GM23338 (cell line): ENCODE measurements at regions not wholly inside any gene's neighbourhood (a gene's known extent, or its start where the extent isn't known, plus 50 kb on each side); places are given as distances from the start of the nearest gene placed in this dataset.

Experiments used
- ATAC-seq: fragments of 200-7000 bp; cut with Tn5 transposase; 3 replicates; pipeline ENCODE4 v1.9.1; 2020
- DNase-seq: peaks from one replicate; pipeline ENCODE4 v3.0.0-alpha.2; 2015; ENCODE audit warnings: low spot score
- H2AFZ ChIP-seq: fragments of 200-600 bp; sonication (generic); 2 replicates; pipeline ENCODE4 v1.8.0; 2016; ENCODE audit warnings: antibody characterized with exemption, mild to moderate bottlenecking, moderate library complexity
- H3F3A ChIP-seq: fragments of 200-600 bp; sonication (generic); replicated peaks from 2 replicates; pipeline ENCODE4 v1.8.0; 2017; ENCODE audit warnings: antibody characterized with exemption, mixed run types, low read depth
- H3K27ac ChIP-seq: fragments of 200-600 bp; sonication (generic); 2 replicates; pipeline ENCODE4 v1.6.1; 2016; ENCODE audit warnings: low read depth
- H3K27me3 ChIP-seq: fragments of 200-600 bp; sonication (generic); 2 replicates; pipeline ENCODE4 v1.8.0; 2016; ENCODE audit warnings: mild to moderate bottlenecking, mixed run types, moderate library complexity; ENCODE audit not compliant: insufficient read depth
- H3K36me3 ChIP-seq: fragments of 200-600 bp; sonication (generic); 2 replicates; pipeline ENCODE4 v1.8.0; 2016; ENCODE audit warnings: mild to moderate bottlenecking; ENCODE audit not compliant: insufficient read depth
- H3K4me1 ChIP-seq: fragments of 200-600 bp; sonication (generic); 2 replicates; pipeline ENCODE4 v1.8.0; 2016; ENCODE audit warnings: mild to moderate bottlenecking, moderate library complexity; ENCODE audit not compliant: insufficient read depth
- H3K4me2 ChIP-seq: fragments of 200-600 bp; sonication (generic); 2 replicates; pipeline ENCODE4 v1.7.1; 2017; ENCODE audit warnings: mixed run types
- H3K4me3 ChIP-seq: fragments of 200-600 bp; sonication (generic); 2 replicates; pipeline ENCODE4 v1.6.1; 2016; ENCODE audit warnings: mixed run types
- H3K79me2 ChIP-seq: fragments of 200-600 bp; sonication (generic); replicated peaks from 2 replicates; pipeline ENCODE4 v1.8.0; 2017; ENCODE audit warnings: mild to moderate bottlenecking; ENCODE audit not compliant: insufficient read depth
- H3K9me2 ChIP-seq: fragments of 200-600 bp; sonication (generic); 2 replicates; pipeline ENCODE4 v1.8.0; 2017; ENCODE audit not compliant: insufficient read depth
- H4K20me1 ChIP-seq: fragments of 200-600 bp; sonication (generic); replicated peaks from 2 replicates; pipeline ENCODE4 v1.8.0; 2017; ENCODE audit warnings: mild to moderate bottlenecking; ENCODE audit not compliant: insufficient read depth
- H3K27ac Mint-ChIP-seq: 2 replicates; pipeline ENCODE4 v1.8.0; 2020; ENCODE audit warnings: inconsistent platforms, mild to moderate bottlenecking, moderate library complexity, mixed read lengths
- H3K27me3 Mint-ChIP-seq: 3 replicates; pipeline ENCODE4 v1.8.0; 2022; ENCODE audit warnings: low read depth, mild to moderate bottlenecking, moderate library complexity, mixed read lengths, inconsistent platforms; ENCODE audit not compliant: insufficient read depth, poor library complexity
- H3K36me3 Mint-ChIP-seq: 3 replicates; pipeline ENCODE4 v1.8.0; 2021; ENCODE audit warnings: low read depth, mild to moderate bottlenecking, inconsistent platforms, moderate library complexity, mixed read lengths
- H3K4me1 Mint-ChIP-seq: 3 replicates; pipeline ENCODE4 v1.8.0; 2020; ENCODE audit warnings: mild to moderate bottlenecking, inconsistent platforms, mixed read lengths
- H3K4me3 Mint-ChIP-seq: 3 replicates; pipeline ENCODE4 v1.8.0; 2021; ENCODE audit warnings: moderate library complexity, mild to moderate bottlenecking, inconsistent platforms, mixed read lengths
- H3K9me3 Mint-ChIP-seq: 3 replicates; pipeline ENCODE4 v1.8.0; 2020; ENCODE audit warnings: moderate library complexity, mild to moderate bottlenecking, inconsistent platforms, mixed read lengths
- EZH2 ChIP-seq: fragments of 200-600 bp; sonication (generic); IDR thresholded peaks from one replicate; pipeline ENCODE4 v1.8.0; 2017; ENCODE audit warnings: antibody characterized with exemption, mild to moderate bottlenecking, low read depth; ENCODE audit not compliant: unreplicated experiment
- EZH2phosphoT487 ChIP-seq: fragments of 200-600 bp; sonication (generic); IDR thresholded peaks from one replicate; pipeline ENCODE4 v1.8.1; 2018; ENCODE audit warnings: antibody characterized with exemption; ENCODE audit not compliant: unreplicated experiment
- POLR2AphosphoS5 ChIP-seq: IDR thresholded peaks from 2 replicates; pipeline ENCODE4 v1.6.1; 2016; ENCODE audit warnings: antibody characterized with exemption, low read depth
- ZNF331 ChIP-seq: fragments of 250-450 bp; sonication (Bioruptor Pico); IDR thresholded peaks from 2 replicates; pipeline ENCODE4 v1.5.0; 2020; ENCODE audit warnings: low read depth, mild to moderate bottlenecking, moderate library complexity
- TF ChIP-seq, protein P1 (sequence below): fragments of 250-450 bp; sonication (Bioruptor Pico); IDR thresholded peaks from 2 replicates; pipeline ENCODE4 v1.5.0; 2020; ENCODE audit warnings: mild to moderate bottlenecking, moderate library complexity
- TF ChIP-seq, protein P2 (sequence below): IDR thresholded peaks from one replicate; pipeline ENCODE4 v1.6.1; 2018; ENCODE audit warnings: antibody characterized with exemption; ENCODE audit not compliant: unreplicated experiment

DNA sequence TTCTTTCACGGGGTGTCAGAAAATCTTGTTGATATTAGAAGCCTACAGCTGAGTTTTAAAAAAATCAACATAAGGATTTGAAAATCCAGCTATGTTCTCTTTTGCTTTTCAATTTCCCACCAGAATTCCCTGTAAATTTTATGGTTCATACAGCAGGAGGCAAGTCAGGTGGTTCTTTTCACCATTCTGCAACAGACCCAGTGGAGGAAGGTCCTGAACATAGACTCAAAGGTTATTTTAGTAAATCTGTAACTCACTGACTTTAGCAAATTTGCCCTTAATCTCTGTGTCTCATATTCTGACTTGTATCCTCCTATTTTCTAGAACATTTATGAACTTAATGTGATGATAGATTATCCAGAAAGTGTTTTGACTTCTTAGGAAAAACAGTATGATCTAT, 235.4 kb upstream of the E2F7 start (continued):
- TF ChIP-seq, protein P1, sequence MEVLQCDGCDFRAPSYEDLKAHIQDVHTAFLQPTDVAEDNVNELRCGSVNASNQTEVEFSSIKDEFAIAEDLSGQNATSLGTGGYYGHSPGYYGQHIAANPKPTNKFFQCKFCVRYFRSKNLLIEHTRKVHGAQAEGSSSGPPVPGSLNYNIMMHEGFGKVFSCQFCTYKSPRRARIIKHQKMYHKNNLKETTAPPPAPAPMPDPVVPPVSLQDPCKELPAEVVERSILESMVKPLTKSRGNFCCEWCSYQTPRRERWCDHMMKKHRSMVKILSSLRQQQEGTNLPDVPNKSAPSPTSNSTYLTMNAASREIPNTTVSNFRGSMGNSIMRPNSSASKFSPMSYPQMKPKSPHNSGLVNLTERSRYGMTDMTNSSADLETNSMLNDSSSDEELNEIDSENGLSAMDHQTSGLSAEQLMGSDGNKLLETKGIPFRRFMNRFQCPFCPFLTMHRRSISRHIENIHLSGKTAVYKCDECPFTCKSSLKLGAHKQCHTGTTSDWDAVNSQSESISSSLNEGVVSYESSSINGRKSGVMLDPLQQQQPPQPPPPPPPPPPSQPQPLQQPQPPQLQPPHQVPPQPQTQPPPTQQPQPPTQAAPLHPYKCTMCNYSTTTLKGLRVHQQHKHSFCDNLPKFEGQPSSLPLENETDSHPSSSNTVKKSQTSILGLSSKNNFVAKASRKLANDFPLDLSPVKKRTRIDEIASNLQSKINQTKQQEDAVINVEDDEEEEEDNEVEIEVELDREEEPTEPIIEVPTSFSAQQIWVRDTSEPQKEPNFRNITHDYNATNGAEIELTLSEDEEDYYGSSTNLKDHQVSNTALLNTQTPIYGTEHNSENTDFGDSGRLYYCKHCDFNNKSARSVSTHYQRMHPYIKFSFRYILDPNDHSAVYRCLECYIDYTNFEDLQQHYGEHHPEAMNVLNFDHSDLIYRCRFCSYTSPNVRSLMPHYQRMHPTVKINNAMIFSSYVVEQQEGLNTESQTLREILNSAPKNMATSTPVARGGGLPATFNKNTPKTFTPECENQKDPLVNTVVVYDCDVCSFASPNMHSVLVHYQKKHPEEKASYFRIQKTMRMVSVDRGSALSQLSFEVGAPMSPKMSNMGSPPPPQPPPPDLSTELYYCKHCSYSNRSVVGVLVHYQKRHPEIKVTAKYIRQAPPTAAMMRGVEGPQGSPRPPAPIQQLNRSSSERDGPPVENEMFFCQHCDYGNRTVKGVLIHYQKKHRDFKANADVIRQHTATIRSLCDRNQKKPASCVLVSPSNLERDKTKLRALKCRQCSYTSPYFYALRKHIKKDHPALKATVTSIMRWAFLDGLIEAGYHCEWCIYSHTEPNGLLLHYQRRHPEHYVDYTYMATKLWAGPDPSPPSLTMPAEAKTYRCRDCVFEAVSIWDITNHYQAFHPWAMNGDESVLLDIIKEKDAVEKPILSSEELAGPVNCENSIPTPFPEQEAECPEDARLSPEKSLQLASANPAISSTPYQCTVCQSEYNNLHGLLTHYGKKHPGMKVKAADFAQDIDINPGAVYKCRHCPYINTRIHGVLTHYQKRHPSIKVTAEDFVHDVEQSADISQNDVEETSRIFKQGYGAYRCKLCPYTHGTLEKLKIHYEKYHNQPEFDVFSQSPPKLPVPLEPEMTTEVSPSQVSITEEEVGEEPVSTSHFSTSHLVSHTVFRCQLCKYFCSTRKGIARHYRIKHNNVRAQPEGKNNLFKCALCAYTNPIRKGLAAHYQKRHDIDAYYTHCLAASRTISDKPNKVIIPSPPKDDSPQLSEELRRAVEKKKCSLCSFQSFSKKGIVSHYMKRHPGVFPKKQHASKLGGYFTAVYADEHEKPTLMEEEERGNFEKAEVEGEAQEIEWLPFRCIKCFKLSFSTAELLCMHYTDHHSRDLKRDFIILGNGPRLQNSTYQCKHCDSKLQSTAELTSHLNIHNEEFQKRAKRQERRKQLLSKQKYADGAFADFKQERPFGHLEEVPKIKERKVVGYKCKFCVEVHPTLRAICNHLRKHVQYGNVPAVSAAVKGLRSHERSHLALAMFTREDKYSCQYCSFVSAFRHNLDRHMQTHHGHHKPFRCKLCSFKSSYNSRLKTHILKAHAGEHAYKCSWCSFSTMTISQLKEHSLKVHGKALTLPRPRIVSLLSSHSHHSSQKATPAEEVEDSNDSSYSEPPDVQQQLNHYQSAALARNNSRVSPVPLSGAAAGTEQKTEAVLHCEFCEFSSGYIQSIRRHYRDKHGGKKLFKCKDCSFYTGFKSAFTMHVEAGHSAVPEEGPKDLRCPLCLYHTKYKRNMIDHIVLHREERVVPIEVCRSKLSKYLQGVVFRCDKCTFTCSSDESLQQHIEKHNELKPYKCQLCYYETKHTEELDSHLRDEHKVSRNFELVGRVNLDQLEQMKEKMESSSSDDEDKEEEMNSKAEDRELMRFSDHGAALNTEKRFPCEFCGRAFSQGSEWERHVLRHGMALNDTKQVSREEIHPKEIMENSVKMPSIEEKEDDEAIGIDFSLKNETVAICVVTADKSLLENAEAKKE = no peak

- no peaks in the 10 kb centered on the region for H3K27me3 Mint-ChIP-seq
- no peak overlapping the region for H3K4me3 Mint-ChIP-seq
- Histone ChIP-seq H3F3A (no peaks in the 10 kb centered on the region), H3K9me2 (no peaks in the 10 kb centered on the region), H4K20me1 (no peaks in the 10 kb centered on the region), H3K79me2 (no peaks in the 10 kb centered on the region), H3K27me3 (no peaks in the 10 kb centered on the region), H2AFZ (no peak overlapping the region), H3K4me1 (no peaks in the 10 kb centered on the region), H3K4me3 (no peak overlapping the region), H3K27ac (no peak overlapping the region), H3K36me3 (no peaks in the 10 kb centered on the region), H3K4me2 (no peak overlapping the region)
- no peak for ATAC-seq
- H3K4me1 Mint-ChIP-seq = no peaks in the 10 kb centered on the region
- no peak overlapping the region for H3K27ac Mint-ChIP-seq
- DNase-seq = no peak
- 0 out of 3 replicates have a peak, but pooled peaks cover 4% of the 10 kb centered on the region for H3K36me3 Mint-ChIP-seq
- H3K9me3 Mint-ChIP-seq = peaks cover 11% of the 10 kb centered on the region; the same call in 2 of the 3 replicates
- TF ChIP-seq, protein P2, sequence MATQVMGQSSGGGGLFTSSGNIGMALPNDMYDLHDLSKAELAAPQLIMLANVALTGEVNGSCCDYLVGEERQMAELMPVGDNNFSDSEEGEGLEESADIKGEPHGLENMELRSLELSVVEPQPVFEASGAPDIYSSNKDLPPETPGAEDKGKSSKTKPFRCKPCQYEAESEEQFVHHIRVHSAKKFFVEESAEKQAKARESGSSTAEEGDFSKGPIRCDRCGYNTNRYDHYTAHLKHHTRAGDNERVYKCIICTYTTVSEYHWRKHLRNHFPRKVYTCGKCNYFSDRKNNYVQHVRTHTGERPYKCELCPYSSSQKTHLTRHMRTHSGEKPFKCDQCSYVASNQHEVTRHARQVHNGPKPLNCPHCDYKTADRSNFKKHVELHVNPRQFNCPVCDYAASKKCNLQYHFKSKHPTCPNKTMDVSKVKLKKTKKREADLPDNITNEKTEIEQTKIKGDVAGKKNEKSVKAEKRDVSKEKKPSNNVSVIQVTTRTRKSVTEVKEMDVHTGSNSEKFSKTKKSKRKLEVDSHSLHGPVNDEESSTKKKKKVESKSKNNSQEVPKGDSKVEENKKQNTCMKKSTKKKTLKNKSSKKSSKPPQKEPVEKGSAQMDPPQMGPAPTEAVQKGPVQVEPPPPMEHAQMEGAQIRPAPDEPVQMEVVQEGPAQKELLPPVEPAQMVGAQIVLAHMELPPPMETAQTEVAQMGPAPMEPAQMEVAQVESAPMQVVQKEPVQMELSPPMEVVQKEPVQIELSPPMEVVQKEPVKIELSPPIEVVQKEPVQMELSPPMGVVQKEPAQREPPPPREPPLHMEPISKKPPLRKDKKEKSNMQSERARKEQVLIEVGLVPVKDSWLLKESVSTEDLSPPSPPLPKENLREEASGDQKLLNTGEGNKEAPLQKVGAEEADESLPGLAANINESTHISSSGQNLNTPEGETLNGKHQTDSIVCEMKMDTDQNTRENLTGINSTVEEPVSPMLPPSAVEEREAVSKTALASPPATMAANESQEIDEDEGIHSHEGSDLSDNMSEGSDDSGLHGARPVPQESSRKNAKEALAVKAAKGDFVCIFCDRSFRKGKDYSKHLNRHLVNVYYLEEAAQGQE = no peak
- no peak for TF ChIP-seq ZNF331 (CRISPR knock-in tag)
- TF ChIP-seq EZH2phosphoT487 = no peak
- TF ChIP-seq POLR2AphosphoS5 = no peak
- TF ChIP-seq EZH2 = no peak
Observed at GRCh38 chr12:77299910-77300669, 234.7 kb upstream of the E2F7 start.
